NCI-H128 (cell line): ENCODE measurements at regions not wholly inside any gene's neighbourhood (a gene's known extent, or its start where the extent isn't known, plus 50 kb on each side); places are given as distances from the start of the nearest gene placed in this dataset.
"Not testable (repeated sequence)": the region's sequence is repeated elsewhere in the genome, so short reads cannot be mapped to it uniquely, and the experiment has no call there.

Experiments used
- DNase-seq: peaks from one replicate; lab custom pipeline; 2025; ENCODE audit not compliant: unreplicated experiment; lab: John Stamatoyannopoulos, UW

GRCh38 chr1:14424325-14425002 lies 174.0 kb upstream of the KAZN start:
- no peak for DNase-seq

- no peak for DNase-seq
Observed at GRCh38 chr1:14426854-14427253, 171.6 kb upstream of the KAZN start.

DNA sequence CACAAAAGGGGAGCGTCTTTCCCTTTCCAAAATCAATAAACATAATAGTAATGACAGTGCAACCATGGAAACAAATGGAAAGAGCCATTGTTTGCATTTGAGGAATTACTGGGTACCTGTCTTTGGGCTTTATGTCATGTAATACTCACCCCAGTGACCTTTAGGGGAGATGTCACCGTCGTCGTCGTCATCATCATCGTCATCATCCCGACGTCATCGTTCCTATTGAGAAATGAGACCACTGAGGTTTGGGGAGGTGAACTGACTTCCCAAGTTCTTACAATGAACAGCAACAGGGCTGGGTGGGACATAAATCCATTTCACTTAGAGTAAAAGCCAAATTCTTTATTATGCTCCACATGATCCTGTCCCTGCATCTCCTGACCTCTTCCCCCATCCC lies 168.9 kb upstream of the KAZN start:
- DNase-seq, result no peak

DNA sequence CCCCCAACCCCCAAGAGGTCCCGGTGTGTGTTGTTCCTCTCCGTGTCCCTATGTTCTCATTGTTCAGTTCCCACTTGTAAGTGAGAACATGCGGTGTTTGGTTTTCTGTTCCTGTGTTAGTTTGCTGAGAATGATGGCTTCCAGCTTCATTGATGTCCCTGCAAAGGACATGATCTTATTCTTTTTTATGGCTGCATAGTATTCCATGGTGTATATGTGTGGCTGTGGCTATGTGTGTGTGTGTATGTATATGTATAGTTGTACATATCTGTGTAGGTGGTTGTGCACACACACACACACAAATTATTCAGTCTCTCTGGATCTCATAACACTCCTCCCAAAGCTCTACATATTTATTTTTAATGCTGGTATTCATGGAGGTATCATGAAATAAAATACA lies 165.8 kb upstream of the KAZN start:
- not testable (repeated sequence) for DNase-seq

GRCh38 chr1:14435368-14436023 lies 163.0 kb upstream of the KAZN start:
- DNase-seq, result no peak

DNA sequence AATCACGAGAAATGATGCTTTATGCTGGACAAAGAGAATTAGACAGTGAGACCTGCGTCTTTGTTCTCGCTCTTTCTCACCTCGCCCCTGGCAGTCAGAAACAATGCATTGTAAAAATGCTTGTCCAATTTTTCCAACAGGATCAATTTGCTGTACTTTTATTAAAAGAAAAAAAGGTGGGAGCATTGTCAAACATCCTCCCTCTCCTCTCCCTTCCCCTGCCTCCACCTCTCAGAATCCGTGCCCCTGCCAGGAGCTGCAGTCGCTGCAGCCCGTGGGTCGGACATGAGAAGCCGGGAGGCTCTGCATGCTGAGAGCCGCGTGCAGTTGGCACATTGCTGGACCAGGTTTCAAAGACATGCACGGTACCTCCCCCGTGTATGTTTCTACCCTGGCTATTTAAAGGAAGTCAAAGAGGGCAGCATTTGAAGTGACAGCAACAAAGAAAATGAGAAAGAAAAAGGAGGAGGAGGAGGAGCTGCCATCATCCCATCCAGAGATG lies 161.0 kb upstream of the KAZN start:
- no peak for DNase-seq

DNA sequence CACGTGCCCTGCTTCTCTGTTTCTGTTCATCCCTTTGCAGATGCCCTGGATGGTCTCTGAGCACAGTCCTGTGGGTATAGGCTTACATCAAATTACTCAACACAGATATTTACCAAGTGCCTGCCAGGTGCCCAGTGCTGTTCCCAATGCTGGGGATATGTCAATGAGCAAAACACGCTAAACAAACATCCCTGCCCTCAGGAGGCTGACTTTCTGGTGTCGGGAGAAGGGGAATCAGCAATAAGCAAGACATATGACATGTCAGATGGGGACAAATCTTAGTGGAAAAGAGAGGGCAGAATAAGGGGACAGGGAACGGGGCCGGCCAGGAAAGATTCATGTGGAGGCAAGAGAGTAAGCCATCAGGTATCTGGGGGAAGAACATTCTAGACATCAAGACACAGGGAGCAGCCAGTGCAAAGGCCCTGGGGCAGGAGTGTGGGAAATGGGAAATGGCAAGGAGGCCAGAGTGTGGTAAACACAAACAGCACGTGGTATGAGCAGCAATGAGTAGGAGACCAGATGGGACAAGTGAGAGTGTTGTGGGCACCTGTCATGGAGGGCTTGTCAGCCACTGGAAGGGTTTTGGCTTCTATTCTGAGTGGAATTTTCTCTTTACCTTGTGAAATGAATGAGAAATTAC lies 160.2 kb upstream of the KAZN start:
- DNase-seq, result no peak

DNA sequence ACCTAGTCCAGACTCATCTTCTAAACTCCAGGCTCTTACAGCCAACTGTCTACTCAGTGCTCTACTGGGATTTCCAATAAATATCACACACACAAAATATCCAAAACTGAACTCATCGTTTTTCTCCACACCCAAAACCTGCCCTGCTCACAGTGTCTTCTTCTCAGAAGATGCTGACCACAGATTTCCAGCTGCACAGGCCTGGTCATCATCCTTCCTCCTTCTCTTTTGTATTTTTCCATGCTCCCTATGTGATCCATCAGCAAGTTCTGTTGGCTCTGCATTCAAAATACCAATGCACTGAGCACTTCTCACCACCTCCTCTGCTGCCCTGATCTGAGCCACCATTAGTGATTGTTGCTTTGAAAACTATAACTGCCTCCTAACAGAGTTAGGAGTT lies 159.5 kb upstream of the KAZN start:
- no peak for DNase-seq

- DNase-seq, result no peak
Observed at GRCh38 chr1:14440166-14440565, 158.3 kb upstream of the KAZN start.

- no peak for DNase-seq
Observed at GRCh38 chr1:14440731-14441130, 157.8 kb upstream of the KAZN start.

DNA sequence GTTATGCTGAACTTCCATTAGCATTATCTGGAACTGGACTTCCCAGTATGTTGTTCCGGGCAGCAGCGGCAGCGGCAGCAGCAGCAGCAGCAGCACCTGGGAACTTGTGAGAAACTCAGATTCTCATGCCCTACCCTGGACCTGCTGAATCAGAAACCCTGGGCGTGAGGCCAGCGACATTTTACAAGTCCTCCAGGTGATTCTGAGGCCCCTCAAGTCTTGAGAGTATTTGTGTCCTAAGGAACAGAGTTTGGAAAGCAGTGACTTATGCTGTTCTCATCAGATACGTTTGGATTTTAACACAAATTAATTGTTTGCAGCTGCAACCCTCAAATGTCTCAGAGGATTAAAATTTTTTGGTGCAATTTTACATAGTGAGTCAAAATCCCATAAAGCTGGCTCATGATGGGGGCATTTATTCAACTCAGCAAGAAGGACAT lies 157.2 kb upstream of the KAZN start:
- DNase-seq, result no peak

- no peak for DNase-seq
Observed at GRCh38 chr1:14442669-14443068, 155.8 kb upstream of the KAZN start.

DNA sequence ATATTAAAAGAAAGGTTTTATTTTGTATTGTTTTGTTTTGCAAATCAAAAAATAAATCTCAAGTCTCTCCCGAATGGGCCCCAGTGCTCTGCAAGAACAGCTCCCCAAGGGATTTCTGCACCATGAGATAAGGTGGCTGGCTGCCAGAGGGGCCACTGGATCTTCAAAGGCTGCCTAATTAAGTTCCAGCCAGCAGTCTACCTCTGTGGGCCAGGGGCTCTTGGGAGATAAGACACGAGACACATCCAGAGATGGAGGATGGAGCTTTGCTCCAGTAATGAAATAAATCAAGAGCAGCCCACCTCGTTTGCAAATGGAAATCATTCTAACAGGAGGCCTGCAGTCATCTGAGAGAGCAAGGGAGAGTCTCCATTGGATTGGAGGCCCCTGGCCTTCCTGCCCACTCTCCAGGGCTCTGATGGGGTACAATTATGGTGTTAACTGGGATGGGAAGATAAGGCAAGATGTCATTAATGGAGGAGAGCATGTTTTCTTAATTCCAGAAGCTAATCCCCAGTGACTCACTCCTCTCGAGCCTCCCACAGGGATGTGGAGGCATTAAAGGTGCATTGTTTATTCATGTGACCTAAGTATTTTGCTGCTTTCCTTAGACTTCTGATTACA lies 155.2 kb upstream of the KAZN start:
- DNase-seq, result no peak

DNA sequence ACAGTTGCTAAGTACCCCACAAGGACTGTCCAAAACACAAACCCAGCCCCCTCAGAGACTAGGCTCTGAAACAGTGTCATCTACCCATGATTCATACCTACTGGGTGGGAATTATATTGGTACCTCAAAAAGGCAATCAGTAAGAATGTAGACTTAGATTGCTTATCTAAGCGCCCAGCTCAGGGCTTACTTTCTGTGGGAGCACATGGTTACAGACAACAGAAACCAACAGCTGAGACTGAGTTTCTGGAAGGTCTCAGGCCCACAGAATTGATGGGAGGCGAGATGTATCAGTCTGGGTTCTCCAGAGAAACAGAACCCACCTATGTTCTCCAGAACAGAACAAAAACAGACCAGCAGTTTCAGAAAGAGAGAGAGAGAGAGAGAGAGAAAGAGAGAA lies 147.3 kb upstream of the KAZN start:
- no peak for DNase-seq

DNA sequence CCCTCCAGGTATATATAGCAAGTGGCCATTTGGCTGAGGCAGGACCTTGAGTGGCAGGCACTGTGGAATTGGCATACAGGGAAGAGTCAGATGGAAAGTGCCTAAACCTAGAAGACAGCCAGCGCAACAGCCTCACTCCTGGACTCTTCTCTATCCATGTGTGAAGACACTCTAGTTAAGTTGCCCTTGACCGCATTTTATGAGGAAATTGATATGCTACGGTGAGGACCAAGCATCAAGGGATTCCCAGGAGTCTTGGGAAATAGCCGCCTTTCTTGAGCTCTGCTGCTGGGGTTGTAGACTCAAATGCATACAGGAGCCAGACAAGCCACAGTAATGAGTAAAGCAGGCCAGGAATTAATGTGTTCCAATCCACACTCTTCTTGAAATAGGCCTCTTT lies 145.9 kb upstream of the KAZN start:
- no peak for DNase-seq

GRCh38 chr1:14460173-14460572 lies 138.3 kb upstream of the KAZN start:
- DNase-seq, result no peak

- DNase-seq, result no peak
Observed at GRCh38 chr1:14462851-14463250, 135.6 kb upstream of the KAZN start.

DNA sequence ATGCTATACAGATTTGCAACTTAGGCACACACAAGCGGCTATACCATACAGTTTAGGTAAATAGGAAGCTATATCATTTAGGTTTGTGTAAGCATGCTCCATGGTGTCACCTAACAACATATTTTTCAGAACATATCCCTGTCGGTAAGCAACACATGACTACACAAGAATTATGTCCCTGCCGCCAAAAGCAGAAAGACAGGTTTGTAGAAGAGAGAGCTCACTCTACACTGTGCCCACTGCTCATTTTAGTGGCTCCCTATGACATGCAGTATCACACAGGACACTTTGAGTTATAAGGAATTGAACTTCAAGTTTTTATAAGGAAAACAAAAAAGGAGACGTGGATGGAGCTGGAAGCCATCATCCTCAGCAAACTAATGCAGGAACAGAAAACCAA lies 132.5 kb upstream of the KAZN start:
- no peak for DNase-seq

DNA sequence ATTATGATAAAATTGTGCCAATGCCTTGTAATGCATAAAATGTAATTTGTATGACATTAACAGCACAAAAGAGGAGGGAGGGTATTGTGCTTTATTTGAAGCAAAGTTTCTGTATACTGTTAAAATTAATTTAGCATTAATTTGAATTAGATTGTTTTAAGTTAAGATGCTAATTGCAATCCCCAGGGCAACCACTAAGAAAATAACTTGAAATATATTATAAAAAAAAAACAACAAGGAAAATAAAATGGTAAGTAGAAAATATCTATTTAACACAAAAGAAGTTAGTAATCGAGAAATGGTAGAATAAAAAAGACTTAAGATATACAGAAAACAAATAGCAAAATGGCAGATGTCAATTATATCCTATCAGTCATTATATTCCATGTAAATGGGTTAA lies 131.4 kb upstream of the KAZN start:
- no peak for DNase-seq

GRCh38 chr1:14468751-14469150 lies 129.7 kb upstream of the KAZN start:
- DNase-seq, result no peak

DNA sequence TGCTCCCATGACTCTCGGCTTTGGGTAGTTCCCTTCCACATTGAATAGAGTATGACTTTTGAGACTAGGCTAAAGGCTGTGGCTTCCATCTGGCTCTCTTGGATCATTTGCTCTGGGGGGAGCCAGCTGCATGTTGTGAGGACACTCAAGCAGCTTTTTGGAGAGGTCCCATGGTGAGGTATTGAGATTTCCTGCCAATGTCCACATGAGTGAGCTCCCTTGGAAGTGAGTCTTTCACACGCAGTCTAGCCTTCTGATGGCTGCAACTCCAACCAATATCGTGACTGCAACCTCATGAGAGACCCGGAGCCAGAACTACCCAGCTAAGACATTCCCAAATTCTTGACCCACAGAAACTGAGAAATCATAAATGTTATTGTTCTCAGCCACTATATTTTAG lies 127.7 kb upstream of the KAZN start:
- no peak for DNase-seq

DNA sequence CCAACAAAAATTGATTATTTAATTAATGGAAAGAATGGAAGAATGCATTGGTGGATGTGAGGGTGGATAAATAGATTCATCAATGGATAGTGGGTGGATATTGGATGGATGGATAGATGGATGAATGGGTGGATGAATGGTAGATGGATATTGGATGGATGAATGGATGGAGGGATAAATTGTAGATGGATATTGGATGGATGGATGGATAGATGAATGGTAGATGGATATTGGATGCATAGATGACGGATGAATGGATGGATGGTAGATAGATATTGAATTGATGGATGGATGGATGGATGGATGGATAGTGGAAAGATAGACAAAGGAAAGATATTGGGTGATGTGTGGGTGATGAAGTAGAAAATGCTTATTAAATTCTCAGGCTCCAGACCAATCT lies 123.6 kb upstream of the KAZN start:
- DNase-seq, result no peak
